Aorta (tissue), 5 donors: ENCODE measurements at regions not wholly inside any gene's neighbourhood (a gene's known extent, or its start where the extent isn't known, plus 50 kb on each side); places are given as distances from the start of the nearest gene placed in this dataset.

Source experiments
- ATAC-seq: fragments of 200-7000 bp; cut with Tn5 transposase; one replicate; pipeline ENCODE4 v1.9.1; 2022; ENCODE audit warnings: moderate library complexity; ENCODE audit not compliant: low FRiP score
- DNase-seq, 2 donors: peaks; one replicate each; pipeline ENCODE4 v3.0.0-alpha.2; 2020
- H3K27ac ChIP-seq, 2 donors: one replicate each; pipeline ENCODE4 v1.5.1; 2013; ENCODE audit warnings: low read length in 2 of 2, mild to moderate bottlenecking in 2 of 2, moderate library complexity in 2 of 2, control low read depth in 1 of 2, inconsistent platforms in 1 of 2, low read depth in 1 of 2
- H3K27me3 ChIP-seq, 2 donors: one replicate each; pipeline ENCODE4 v1.6.1; 2013; ENCODE audit warnings: control low read depth in 1 of 2, low read length in 1 of 2, mild to moderate bottlenecking in 1 of 2, moderate library complexity in 1 of 2; ENCODE audit not compliant: insufficient read depth in 2 of 2, control insufficient read depth in 1 of 2
- H3K36me3 ChIP-seq, 2 donors: one replicate each; pipeline ENCODE4 v1.6.1; 2013; ENCODE audit warnings: control low read depth in 1 of 2, low read length in 1 of 2, mild to moderate bottlenecking in 1 of 2; ENCODE audit not compliant: insufficient read depth in 2 of 2, control insufficient read depth in 1 of 2
- H3K4me1 ChIP-seq, 2 donors: one replicate each; pipeline ENCODE4 v1.6.1; 2013; ENCODE audit warnings: low read length in 2 of 2, control low read depth in 1 of 2, mild to moderate bottlenecking in 1 of 2, moderate library complexity in 1 of 2; ENCODE audit not compliant: insufficient read depth in 2 of 2, control insufficient read depth in 1 of 2
- H3K4me3 ChIP-seq, 2 donors: one replicate each; pipeline ENCODE4 v1.5.1; 2013; ENCODE audit warnings: low read length in 2 of 2, control low read depth in 1 of 2, mild to moderate bottlenecking in 1 of 2
- H3K9me3 ChIP-seq: one replicate; pipeline ENCODE4 v1.6.1; 2013; ENCODE audit warnings: mild to moderate bottlenecking, low read length; ENCODE audit not compliant: control insufficient read depth
- WGBS, 2 donors: extraction: QIAGEN DNeasy Blood & Tissue Kit; methylation state at CpG; one replicate each; pipeline ENCODE4 v1.1.7; 2013; 5-methylcytosine and 5-hydroxymethylcytosine counted together
- intact Hi-C, 2 donors: fragments of 100-400 bp; cut with DNase I; formaldehyde crosslinking; loops; one replicate each; pipeline versions ENCODE4 v1.14.2 to v1.15.0; 2022
- donor health status: healthy with polysubstance abuse.
- donor health status: Bipolar disorder and iron deficiency.
- donor health status: DM: no; HTN: no; CAD: no.
- donor health status: DM: no; HTN: no; CAD: no.
- donor health status: DM: yes; HTN: yes; CAD: no.

DNA sequence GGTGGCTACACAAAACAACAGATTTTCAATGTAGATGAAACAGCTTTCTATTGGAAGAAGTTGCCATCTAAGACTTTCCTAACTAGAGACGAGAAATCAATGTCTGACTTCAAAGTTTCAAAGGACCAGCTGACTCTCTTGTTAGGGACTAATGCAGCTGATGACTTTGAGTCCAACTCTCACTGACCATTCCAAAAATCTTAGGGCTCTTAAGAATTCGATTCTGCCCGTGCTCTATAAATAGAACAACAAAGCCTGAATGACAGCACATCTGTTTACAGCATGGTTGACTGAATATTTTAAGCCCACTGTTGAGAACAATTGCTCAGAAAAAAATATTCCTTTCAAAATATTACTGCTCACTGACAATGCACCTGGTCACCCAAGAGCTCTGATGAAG is 202.4 kb upstream of the PRICKLE2 start:
- Histone ChIP-seq H3K36me3 (no peaks in the 10 kb centered on the region), H3K4me3 (no peak overlapping the region), H3K27me3 (peaks cover 0 to under 1% of the 10 kb centered on the region in 2 donors), H3K9me3 (peaks cover 2% of the 10 kb centered on the region), H3K27ac (no peak overlapping the region), H3K4me1 (no peaks in the 10 kb centered on the region)
- 67 to 70% methylated on average over 3 of the region's 3 CpGs for WGBS, 2 donors
- DNase-seq (no peak), ATAC-seq (no peak)
- intact Hi-C loops, result no loop called here

DNA sequence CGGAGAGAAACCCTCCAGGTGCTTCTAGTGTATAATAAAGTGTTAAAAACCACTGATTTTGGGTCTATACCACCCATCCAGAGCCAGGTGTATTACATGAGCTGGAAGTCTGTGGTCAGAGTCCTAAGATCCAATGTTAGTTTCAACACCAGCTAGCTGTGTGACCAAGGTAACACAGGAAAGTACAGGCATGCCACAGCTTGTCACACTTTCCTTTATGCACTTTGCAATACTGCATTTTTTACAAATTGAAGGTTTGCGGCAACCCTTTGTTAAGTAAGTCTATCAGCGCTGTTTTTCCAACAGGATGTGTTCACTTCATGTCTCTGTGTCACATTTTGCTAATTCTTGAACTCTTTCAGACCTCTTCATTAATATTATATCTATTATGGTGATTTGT is 201.3 kb upstream of the PRICKLE2 start:
- intact Hi-C loops, result no loop called here

DNA sequence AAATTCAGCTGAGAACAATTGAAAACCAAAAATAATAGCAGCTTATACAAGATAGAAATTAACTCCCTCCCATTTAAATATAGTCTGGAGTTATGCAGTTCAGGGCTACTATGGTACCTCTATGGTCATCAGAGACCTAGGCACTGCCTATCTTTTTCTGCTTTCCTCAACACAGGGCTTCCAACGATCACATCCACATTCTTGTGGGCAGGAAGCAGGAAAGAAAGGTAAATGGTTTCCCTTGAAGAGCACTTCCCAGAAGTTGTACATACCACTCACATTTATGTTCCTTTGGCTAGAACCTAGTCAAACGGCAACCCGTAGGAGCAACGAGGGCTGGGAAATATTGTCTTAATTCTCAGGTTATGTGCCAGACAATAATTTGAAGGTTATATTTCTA is 197.7 kb upstream of the PRICKLE2 start:
- H3K4me3 ChIP-seq, result no peak overlapping the region
- no peak for ATAC-seq
- H3K36me3 ChIP-seq, result no peaks in the 10 kb centered on the region
- DNase-seq, result no peak
- H3K9me3 ChIP-seq, result no peaks in the 10 kb centered on the region
- H3K27ac ChIP-seq, result no peak overlapping the region
- 74 to 75% methylated on average over 4 of the region's 4 CpGs for WGBS, 2 donors
- intact Hi-C loops, result no loop called here
- H3K4me1 ChIP-seq, result no peaks in the 10 kb centered on the region
- H3K27me3 ChIP-seq, result peaks cover 0 to 2% of the 10 kb centered on the region in 2 donors

More for the DNA sequence above, 201.3 kb upstream of the PRICKLE2 start:
- WGBS, 2 donors, result 91 to 95% methylated on average over 3 of the region's 3 CpGs
- Histone ChIP-seq H3K27me3 (no peaks in the 10 kb centered on the region), H3K9me3 (peaks cover 2% of the 10 kb centered on the region), H3K4me3 (no peak overlapping the region), H3K36me3 (no peaks in the 10 kb centered on the region), H3K4me1 (no peaks in the 10 kb centered on the region), H3K27ac (no peak overlapping the region)
- ATAC-seq, result no peak
- no peak for DNase-seq

DNA sequence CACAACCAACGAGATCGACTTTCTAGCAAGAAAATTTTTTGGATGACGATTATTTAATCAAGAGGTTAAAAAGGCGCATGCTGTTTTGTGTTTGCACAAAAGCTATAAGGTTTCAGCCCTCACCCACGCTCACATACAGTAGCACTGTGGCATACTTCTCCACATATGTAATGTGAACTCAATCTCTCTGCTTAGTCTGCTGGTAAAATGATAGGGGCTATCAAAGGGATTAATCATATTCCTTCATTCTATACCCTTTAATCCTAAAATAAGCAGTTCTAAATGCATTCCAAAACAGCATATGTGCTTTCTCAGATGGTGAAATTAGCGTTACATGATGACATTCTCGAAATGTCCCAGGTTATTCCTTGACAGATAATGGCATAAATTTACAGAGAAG is 196.9 kb upstream of the PRICKLE2 start:
- no peaks in the 10 kb centered on the region for H3K36me3 ChIP-seq
- DNase-seq, result no peak
- 45 to 55% methylated on average over 7 of the region's 7 CpGs for WGBS, 2 donors
- no peaks in the 10 kb centered on the region for H3K9me3 ChIP-seq
- peaks cover 0 to 2% of the 10 kb centered on the region in 2 donors for H3K27me3 ChIP-seq
- no peak for ATAC-seq
- no peak overlapping the region for H3K27ac ChIP-seq
- H3K4me3 ChIP-seq, result no peak overlapping the region
- H3K4me1 ChIP-seq, result no peaks in the 10 kb centered on the region
- intact Hi-C loops, result no loop called here

DNA sequence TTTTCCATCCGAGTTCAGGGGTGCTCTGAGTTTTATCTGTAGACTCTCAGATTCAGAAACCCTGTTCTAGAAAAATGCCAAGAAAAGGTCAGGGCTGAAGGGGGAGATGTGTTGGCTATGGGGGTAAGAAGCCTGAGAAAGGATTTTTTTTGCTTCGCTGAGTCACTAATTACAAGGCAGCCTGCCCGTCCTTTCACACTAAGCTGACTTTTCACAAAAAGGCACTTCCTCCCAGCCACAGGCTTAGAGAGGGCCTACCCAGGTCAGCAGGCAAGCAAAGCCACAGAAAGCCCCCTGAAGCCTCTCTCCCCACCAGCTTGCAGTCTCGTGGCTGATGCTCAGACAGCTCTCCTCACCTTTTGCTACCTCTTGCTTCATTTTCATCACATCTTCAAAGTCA is 192.6 kb upstream of the PRICKLE2 start:
- DNase-seq (no peak), ATAC-seq (no peak)
- Histone ChIP-seq H3K36me3 (no peaks in the 10 kb centered on the region), H3K27ac (no peak overlapping the region), H3K27me3 (peaks cover 0 to 2% of the 10 kb centered on the region in 2 donors), H3K4me1 (no peaks in the 10 kb centered on the region), H3K4me3 (no peak overlapping the region), H3K9me3 (no peaks in the 10 kb centered on the region)
- intact Hi-C loops, result no loop called here
- WGBS, 2 donors, result 72 to 80% methylated on average over 4 of the region's 4 CpGs

DNA sequence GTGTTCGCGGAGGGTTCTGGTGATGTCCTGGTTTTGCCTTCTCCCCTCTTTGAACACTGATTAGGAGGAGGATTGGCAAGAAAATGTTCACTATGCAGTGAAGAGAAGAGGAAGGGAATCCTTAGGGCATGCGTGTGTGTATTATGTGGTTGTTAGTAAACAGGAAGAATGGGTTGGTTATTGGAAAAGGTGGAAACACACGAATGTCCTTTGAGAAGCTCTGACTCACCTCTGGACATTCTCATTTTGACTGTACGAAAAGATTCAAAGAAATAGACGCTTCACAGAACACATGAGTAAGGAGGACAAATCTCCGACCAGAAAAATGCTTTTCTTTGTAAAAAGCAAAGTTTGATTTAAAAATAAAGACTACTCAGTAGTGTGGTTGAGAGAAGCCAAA is 188.8 kb upstream of the PRICKLE2 start:
- Histone ChIP-seq H3K4me3 (no peak overlapping the region), H3K4me1 (no peaks in the 10 kb centered on the region), H3K36me3 (no peaks in the 10 kb centered on the region), H3K27me3 (peaks cover 0 to 2% of the 10 kb centered on the region in 2 donors), H3K9me3 (no peaks in the 10 kb centered on the region), H3K27ac (no peak overlapping the region)
- DNase-seq (no peak), ATAC-seq (no peak)
- intact Hi-C loops, result no loop called here
- 89 to 91% methylated on average over 7 of the region's 7 CpGs for WGBS, 2 donors

DNA sequence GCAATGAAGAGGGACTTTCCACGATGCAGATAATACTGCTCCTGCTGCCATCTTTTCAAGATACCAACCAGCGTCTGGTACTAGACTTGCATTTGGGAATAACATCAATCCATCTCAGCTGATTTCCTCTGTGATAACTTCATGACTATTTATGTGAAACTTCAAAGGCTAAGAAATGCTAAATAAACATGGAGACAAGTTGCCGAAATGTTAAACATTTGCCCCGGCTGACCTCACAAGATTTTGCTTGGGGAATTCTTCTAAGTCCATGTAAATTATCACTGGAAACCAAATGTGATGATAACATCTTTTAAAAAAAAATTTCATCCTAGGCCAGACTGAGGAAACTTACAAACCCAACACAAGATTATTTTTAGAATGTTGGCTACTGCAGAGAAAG is 185.8 kb upstream of the PRICKLE2 start:
- intact Hi-C loops, result no loop called here
- Histone ChIP-seq H3K4me3 (no peak overlapping the region), H3K4me1 (no peaks in the 10 kb centered on the region), H3K27ac (no peak overlapping the region), H3K9me3 (peaks cover 1% of the 10 kb centered on the region), H3K36me3 (no peaks in the 10 kb centered on the region), H3K27me3 (no peaks in the 10 kb centered on the region)
- WGBS, 2 donors, result 46 to 52% methylated on average over 4 of the region's 4 CpGs
- DNase-seq (no peak), ATAC-seq (no peak)

DNA sequence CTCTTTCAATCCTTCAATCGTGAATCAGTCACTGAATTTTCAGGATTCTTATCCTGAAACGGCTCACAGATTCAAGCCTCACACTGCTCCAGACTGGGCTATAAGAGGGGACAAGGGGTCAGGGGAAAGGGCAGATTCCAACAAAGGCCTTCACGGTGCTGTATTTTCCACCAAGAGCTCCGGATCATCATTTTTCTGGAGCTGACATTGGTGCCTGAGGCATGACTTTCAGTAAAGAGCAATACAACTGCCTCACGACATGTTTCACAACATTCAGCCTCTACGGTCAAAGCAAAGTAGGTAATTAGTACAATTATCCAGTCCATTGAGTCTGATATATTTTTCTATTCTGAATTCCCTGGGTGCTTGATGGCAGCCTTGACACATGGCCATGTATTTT is 185.0 kb upstream of the PRICKLE2 start:
- no peak for DNase-seq
- whole genome bisulfite sequencing, 2 donors, result 90 to 93% methylated on average over 6 of the region's 6 CpGs
- intact Hi-C loops, result no loop called here

DNA sequence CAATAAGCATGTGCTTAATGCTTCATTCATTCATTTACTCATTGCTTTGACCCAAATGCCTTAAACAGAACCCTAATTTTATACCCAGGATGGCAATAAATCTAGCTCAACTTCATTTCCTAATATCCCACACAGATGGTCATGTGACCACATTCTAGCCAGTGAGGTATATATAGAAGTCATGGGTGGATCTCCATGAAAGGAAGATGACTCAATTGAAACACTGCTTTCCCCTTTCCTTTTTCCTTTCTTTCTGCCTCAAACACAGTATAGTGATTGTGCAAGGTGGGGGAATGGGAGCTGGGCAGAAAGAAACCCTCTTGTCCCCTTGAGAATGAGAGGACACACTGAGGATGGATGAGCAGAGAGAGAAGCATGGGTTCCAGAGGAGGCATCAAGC is 183.5 kb upstream of the PRICKLE2 start:
- H3K4me3 ChIP-seq, result no peak overlapping the region
- H3K4me1 ChIP-seq, result no peaks in the 10 kb centered on the region
- DNase-seq (no peak), ATAC-seq (no peak)
- H3K27me3 ChIP-seq, result no peaks in the 10 kb centered on the region
- intact Hi-C loops, result no loop called here
- H3K9me3 ChIP-seq, result peaks cover 1% of the 10 kb centered on the region
- no peaks in the 10 kb centered on the region for H3K36me3 ChIP-seq
- no peak overlapping the region for H3K27ac ChIP-seq

More for the DNA sequence above, 185.0 kb upstream of the PRICKLE2 start:
- no peak overlapping the region for H3K4me3 ChIP-seq
- no peaks in the 10 kb centered on the region for H3K4me1 ChIP-seq
- no peak overlapping the region for H3K27ac ChIP-seq
- H3K9me3 ChIP-seq, result peaks cover 1% of the 10 kb centered on the region
- H3K27me3 ChIP-seq, result no peaks in the 10 kb centered on the region
- H3K36me3 ChIP-seq, result no peaks in the 10 kb centered on the region
- ATAC-seq, result no peak
